C4-2B (cell line): ENCODE measurements at regions not wholly inside any gene's neighbourhood (a gene's known extent, or its start where the extent isn't known, plus 50 kb on each side); places are given as distances from the start of the nearest gene placed in this dataset.

Experiments
- ZFX ChIP-seq: fragments of 450-650 bp; IDR thresholded peaks from 2 replicates; pipeline ENCODE4 v1.6.1; 2017
- TF ChIP-seq, protein P1 (sequence below): fragments of 450-650 bp; conservative IDR thresholded peaks from 2 replicates; pipeline ENCODE4 v1.5.1; 2017; ENCODE audit warnings: mild to moderate bottlenecking

GRCh38 chr2:128754246-128754724 lies 435.6 kb upstream of the HS6ST1 start:
- TF ChIP-seq, protein P1, sequence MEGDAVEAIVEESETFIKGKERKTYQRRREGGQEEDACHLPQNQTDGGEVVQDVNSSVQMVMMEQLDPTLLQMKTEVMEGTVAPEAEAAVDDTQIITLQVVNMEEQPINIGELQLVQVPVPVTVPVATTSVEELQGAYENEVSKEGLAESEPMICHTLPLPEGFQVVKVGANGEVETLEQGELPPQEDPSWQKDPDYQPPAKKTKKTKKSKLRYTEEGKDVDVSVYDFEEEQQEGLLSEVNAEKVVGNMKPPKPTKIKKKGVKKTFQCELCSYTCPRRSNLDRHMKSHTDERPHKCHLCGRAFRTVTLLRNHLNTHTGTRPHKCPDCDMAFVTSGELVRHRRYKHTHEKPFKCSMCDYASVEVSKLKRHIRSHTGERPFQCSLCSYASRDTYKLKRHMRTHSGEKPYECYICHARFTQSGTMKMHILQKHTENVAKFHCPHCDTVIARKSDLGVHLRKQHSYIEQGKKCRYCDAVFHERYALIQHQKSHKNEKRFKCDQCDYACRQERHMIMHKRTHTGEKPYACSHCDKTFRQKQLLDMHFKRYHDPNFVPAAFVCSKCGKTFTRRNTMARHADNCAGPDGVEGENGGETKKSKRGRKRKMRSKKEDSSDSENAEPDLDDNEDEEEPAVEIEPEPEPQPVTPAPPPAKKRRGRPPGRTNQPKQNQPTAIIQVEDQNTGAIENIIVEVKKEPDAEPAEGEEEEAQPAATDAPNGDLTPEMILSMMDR: no peak
- no peak for TF ChIP-seq ZFX
